HUES6 (cell line): ENCODE measurements at regions not wholly inside any gene's neighbourhood (a gene's known extent, or its start where the extent isn't known, plus 50 kb on each side); places are given as distances from the start of the nearest gene placed in this dataset.
"Not testable (repeated sequence)": the region's sequence is repeated elsewhere in the genome, so short reads cannot be mapped to it uniquely, and the experiment has no call there.

Source experiments
- H3K27ac ChIP-seq: 2 replicates; pipeline ENCODE4 v1.7.0; 2013; ENCODE audit warnings: low read depth, mild to moderate bottlenecking, low read length, inconsistent platforms
- H3K27me3 ChIP-seq: 2 replicates; pipeline ENCODE4 v1.6.1; 2013; ENCODE audit warnings: low read length; ENCODE audit not compliant: control insufficient read depth, insufficient read depth
- H3K36me3 ChIP-seq: 2 replicates; pipeline ENCODE4 v1.6.1; 2013; ENCODE audit warnings: low read length; ENCODE audit not compliant: control insufficient read depth, insufficient read depth
- H3K4me1 ChIP-seq: 2 replicates; pipeline ENCODE4 v1.6.1; 2013; ENCODE audit warnings: low read length; ENCODE audit not compliant: control insufficient read depth, insufficient read depth
- H3K4me3 ChIP-seq: 2 replicates; pipeline ENCODE4 v1.5.1; 2013; ENCODE audit warnings: low read depth, low read length
- H3K9ac ChIP-seq: one replicate; pipeline ENCODE4 v1.6.1; 2013; ENCODE audit warnings: mild to moderate bottlenecking, low read length
- H3K9me3 ChIP-seq: 2 replicates; pipeline ENCODE4 v1.6.1; 2013; ENCODE audit warnings: low read depth, low read length; ENCODE audit not compliant: control insufficient read depth, insufficient read depth

- no peaks in the 10 kb centered on the region for H3K27me3 ChIP-seq
- H3K4me3 ChIP-seq: no peak overlapping the region
- H3K36me3 ChIP-seq: no peaks in the 10 kb centered on the region
- H3K4me1 ChIP-seq: 0 out of 2 replicates have a peak, but pooled peaks cover 6% of the 10 kb centered on the region
- H3K27ac ChIP-seq: no peak overlapping the region
- no peak overlapping the region for H3K9ac ChIP-seq
- no peaks in the 10 kb centered on the region; the same call in 1 of the 2 replicates for H3K9me3 ChIP-seq
Measured at GRCh38 chr13:85582890-85583289, 216.3 kb downstream of the SLITRK6 start.

GRCh38 chr13:85575110-85575509 lies 224.1 kb downstream of the SLITRK6 start:
- Histone ChIP-seq H3K9me3 (no peaks in the 10 kb centered on the region), H3K27me3 (no peaks in the 10 kb centered on the region), H3K9ac (no peak overlapping the region), H3K27ac (no peak overlapping the region), H3K4me3 (no peak overlapping the region), H3K4me1 (0 out of 2 replicates have a peak, but pooled peaks cover 5% of the 10 kb centered on the region), H3K36me3 (no peaks in the 10 kb centered on the region)

DNA sequence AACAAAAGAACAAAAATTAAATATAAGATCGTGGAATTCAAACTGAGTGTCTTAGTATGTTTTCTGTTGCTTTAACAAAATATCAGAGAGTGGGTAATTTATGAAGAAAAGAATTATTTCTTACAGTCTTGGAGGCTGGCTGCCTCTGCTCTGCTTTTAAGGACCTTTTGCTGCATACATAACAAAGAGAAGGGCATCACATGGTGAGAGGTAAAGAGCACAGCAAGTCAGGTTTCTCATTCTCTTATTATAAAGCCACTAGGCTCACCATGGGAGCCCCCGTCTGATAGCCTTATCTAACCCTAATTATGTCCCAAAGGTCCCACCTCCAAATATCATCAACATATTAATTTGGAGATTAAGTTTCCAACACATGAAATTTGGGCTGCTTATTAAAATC lies 231.3 kb downstream of the SLITRK6 start:
- Histone ChIP-seq H3K27me3 (no peaks in the 10 kb centered on the region), H3K4me3 (no peak overlapping the region), H3K9me3 (no peaks in the 10 kb centered on the region), H3K9ac (no peak overlapping the region), H3K36me3 (no peaks in the 10 kb centered on the region), H3K4me1 (peaks cover 21% of the 10 kb centered on the region), H3K27ac (no peak overlapping the region)

DNA sequence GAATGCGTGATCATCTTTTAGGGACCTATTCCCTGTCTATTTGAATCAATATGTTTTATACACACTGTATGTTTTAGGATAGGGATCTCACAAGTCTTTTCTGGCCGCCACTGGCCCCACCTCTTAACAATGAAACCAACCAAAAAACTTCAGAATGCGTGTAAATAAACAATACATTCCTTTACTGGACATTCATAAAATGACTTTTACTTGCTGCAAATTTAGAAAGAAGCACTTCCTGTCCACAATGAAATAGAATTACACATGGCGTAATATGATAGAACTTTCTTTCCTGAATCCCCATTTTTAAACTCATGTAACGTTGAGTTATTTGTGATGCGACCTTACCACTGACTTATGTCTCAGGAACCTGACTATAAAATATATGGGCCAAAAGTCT lies 233.6 kb downstream of the SLITRK6 start:
- Histone ChIP-seq H3K9ac (no peak overlapping the region), H3K27me3 (no peaks in the 10 kb centered on the region), H3K4me1 (peaks cover 21% of the 10 kb centered on the region), H3K36me3 (no peaks in the 10 kb centered on the region), H3K9me3 (no peaks in the 10 kb centered on the region), H3K27ac (no peak overlapping the region), H3K4me3 (no peak overlapping the region)

- Histone ChIP-seq H3K27me3 (no peaks in the 10 kb centered on the region), H3K9me3 (no peaks in the 10 kb centered on the region), H3K9ac (no peak overlapping the region), H3K27ac (no peak overlapping the region), H3K36me3 (no peaks in the 10 kb centered on the region), H3K4me1 (peaks cover 21% of the 10 kb centered on the region), H3K4me3 (no peak overlapping the region)
Measured at GRCh38 chr13:85564598-85564997, 234.6 kb downstream of the SLITRK6 start.

DNA sequence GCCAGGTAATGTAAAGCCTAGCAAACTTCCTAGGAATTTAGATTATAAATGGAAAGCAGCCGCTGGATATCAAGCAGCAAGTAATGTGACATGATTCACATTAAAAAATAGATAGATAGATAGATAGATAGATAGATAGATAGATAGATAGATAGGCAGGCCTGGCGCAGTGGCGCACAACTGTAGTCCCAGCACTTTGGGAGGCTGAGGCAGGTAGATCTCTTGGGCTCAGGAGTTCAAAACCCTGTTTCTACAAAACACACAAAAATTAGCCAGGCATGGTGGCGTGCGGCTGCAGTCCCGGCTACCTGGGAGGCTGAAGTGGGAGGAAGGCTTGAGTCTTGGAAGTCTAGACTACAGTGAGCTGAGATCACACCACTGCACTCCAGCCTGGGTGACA lies 236.9 kb downstream of the SLITRK6 start:
- Histone ChIP-seq H3K9ac (no peak overlapping the region), H3K36me3 (no peaks in the 10 kb centered on the region), H3K4me3 (no peak overlapping the region), H3K9me3 (no peaks in the 10 kb centered on the region), H3K27ac (no peak overlapping the region), H3K4me1 (peaks cover 12% of the 10 kb centered on the region), H3K27me3 (no peaks in the 10 kb centered on the region)

GRCh38 chr13:85557691-85558467 lies 241.3 kb downstream of the SLITRK6 start:
- Histone ChIP-seq H3K27me3 (no peaks in the 10 kb centered on the region), H3K4me1 (no peaks in the 10 kb centered on the region), H3K9me3 (no peaks in the 10 kb centered on the region), H3K9ac (no peak overlapping the region), H3K4me3 (no peak overlapping the region), H3K36me3 (no peaks in the 10 kb centered on the region), H3K27ac (no peak overlapping the region)

- no peaks in the 10 kb centered on the region for H3K4me1 ChIP-seq
- no peak overlapping the region for H3K27ac ChIP-seq
- H3K9me3 ChIP-seq: peaks cover 17% of the 10 kb centered on the region
- no peaks in the 10 kb centered on the region for H3K36me3 ChIP-seq
- H3K4me3 ChIP-seq: no peak overlapping the region
- H3K27me3 ChIP-seq: no peaks in the 10 kb centered on the region
- no peak overlapping the region for H3K9ac ChIP-seq
Measured at GRCh38 chr13:85551012-85551411, 248.2 kb downstream of the SLITRK6 start.

DNA sequence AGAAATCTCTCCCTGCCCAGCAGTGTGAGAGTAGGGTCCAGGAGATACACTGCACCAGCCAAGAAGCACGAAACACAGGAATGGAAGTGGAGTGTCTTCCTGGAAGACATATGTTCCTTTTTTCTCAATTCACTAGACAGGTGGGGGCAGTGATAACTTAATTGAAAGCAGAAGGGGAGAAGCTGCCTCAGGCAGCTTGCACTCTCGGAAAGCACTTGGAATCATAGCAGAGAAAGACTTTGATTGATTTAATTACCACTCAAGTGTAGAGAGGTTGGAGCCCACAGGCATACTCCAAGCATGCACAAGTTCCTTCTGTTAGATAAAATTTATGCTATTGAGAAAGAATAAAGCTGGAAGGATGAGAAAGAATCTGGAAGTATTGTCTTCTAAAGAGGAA lies 249.4 kb downstream of the SLITRK6 start:
- H3K4me3 ChIP-seq: no peak overlapping the region
- no peaks in the 10 kb centered on the region for H3K36me3 ChIP-seq
- H3K9me3 ChIP-seq: peaks cover 17% of the 10 kb centered on the region
- no peaks in the 10 kb centered on the region for H3K27me3 ChIP-seq
- H3K9ac ChIP-seq: no peak overlapping the region
- no peaks in the 10 kb centered on the region for H3K4me1 ChIP-seq
- H3K27ac ChIP-seq: no peak overlapping the region

- H3K36me3 ChIP-seq, H3K9ac ChIP-seq, H3K4me3 ChIP-seq, H3K27me3 ChIP-seq, H3K27ac ChIP-seq, H3K4me1 ChIP-seq: not testable (repeated sequence)
- peaks cover 17% of the 10 kb centered on the region for H3K9me3 ChIP-seq
Measured at GRCh38 chr13:85548845-85549244, 250.4 kb downstream of the SLITRK6 start.

GRCh38 chr13:85545771-85546170 lies 253.4 kb downstream of the SLITRK6 start:
- H3K4me3 ChIP-seq: no peak overlapping the region
- no peak overlapping the region for H3K9ac ChIP-seq
- H3K27me3 ChIP-seq: no peaks in the 10 kb centered on the region
- no peaks in the 10 kb centered on the region for H3K36me3 ChIP-seq
- H3K27ac ChIP-seq: no peak overlapping the region
- H3K4me1 ChIP-seq: no peaks in the 10 kb centered on the region
- peaks cover 17% of the 10 kb centered on the region for H3K9me3 ChIP-seq
